ENCODE measurements at regions not wholly inside any gene's neighbourhood (a gene's known extent, or its start where the extent isn't known, plus 50 kb on each side); places are given as distances from the start of the nearest gene placed in this dataset.

DNA sequence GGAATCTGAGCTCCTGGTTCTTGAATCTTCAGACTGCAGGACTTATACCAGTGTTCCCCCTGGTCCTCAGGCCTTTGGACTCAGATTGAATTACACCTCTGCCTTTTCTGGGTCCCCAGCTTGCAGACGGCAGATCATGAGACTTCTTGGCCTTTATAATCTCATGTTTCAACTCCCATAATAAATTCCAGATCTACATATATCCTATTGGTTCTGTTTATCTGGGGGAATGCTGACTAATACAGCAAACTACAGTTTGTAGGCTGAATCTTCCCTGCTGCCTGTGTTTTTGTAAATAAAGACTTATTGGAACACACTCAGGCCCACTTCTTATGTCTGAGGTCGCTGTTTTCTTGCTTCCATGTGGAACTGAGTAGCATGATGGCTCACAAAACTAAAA, 184.7 kb downstream of the HDGFL1 start:
- H3K9me2 ChIP-seq (replicated peaks; ENCODE audit: insufficient read depth), result no peaks in the 10 kb centered on the region
- no peaks in the 10 kb centered on the region for H3K9me3 ChIP-seq (ENCODE audit: low read depth)
- no peak overlapping the region for H3K27ac ChIP-seq
- no peak for DNase-seq (ENCODE audit: low spot score)
- no peak overlapping the region for H2AFZ ChIP-seq
- TF ChIP-seq, protein P1, sequence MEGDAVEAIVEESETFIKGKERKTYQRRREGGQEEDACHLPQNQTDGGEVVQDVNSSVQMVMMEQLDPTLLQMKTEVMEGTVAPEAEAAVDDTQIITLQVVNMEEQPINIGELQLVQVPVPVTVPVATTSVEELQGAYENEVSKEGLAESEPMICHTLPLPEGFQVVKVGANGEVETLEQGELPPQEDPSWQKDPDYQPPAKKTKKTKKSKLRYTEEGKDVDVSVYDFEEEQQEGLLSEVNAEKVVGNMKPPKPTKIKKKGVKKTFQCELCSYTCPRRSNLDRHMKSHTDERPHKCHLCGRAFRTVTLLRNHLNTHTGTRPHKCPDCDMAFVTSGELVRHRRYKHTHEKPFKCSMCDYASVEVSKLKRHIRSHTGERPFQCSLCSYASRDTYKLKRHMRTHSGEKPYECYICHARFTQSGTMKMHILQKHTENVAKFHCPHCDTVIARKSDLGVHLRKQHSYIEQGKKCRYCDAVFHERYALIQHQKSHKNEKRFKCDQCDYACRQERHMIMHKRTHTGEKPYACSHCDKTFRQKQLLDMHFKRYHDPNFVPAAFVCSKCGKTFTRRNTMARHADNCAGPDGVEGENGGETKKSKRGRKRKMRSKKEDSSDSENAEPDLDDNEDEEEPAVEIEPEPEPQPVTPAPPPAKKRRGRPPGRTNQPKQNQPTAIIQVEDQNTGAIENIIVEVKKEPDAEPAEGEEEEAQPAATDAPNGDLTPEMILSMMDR (IDR thresholded peaks at IDR 0.05; ENCODE audit: poor library complexity), result no peak
- H3K36me3 ChIP-seq (replicated peaks; ENCODE audit: insufficient read depth, low read depth), result no peaks in the 10 kb centered on the region
- no peaks in the 10 kb centered on the region for H4K20me1 ChIP-seq (ENCODE audit: insufficient read depth, poor library complexity, severe bottlenecking)
- no peaks in the 10 kb centered on the region for H3K4me1 ChIP-seq (ENCODE audit: insufficient read depth)
- 28% methylated on average over 2 of the region's 2 CpGs for WGBS (ENCODE audit: low lambda C conversion rate, missing lambda C conversion rate)
- no peak overlapping the region for H3K4me2 ChIP-seq
- no peaks in the 10 kb centered on the region for H3K27me3 ChIP-seq
- no peaks in the 10 kb centered on the region for H3K79me2 ChIP-seq
- no peak overlapping the region for H3K4me3 ChIP-seq

- Histone ChIP-seq H3K9me3 (ENCODE audit: low read depth) (no peaks in the 10 kb centered on the region), H3K36me3 (replicated peaks; ENCODE audit: insufficient read depth, low read depth) (no peaks in the 10 kb centered on the region), H3K27me3 (no peaks in the 10 kb centered on the region), H2AFZ (no peak overlapping the region), H3K4me2 (no peak overlapping the region), H4K20me1 (ENCODE audit: insufficient read depth, poor library complexity, severe bottlenecking) (no peaks in the 10 kb centered on the region), H3K4me3 (no peak overlapping the region), H3K9me2 (replicated peaks; ENCODE audit: insufficient read depth) (no peaks in the 10 kb centered on the region), H3K27ac (no peak overlapping the region), H3K4me1 (ENCODE audit: insufficient read depth) (no peaks in the 10 kb centered on the region), H3K79me2 (no peaks in the 10 kb centered on the region)
- no peak for DNase-seq (ENCODE audit: low spot score)
- WGBS (ENCODE audit: low lambda C conversion rate, missing lambda C conversion rate), result 91% methylated on average over 4 of the region's 4 CpGs
- no peak for TF ChIP-seq EZH2phosphoT487 (IDR thresholded peaks at IDR 0.05; ENCODE audit: low read depth, severe bottlenecking, unreplicated experiment)
- TF ChIP-seq, protein P1 (IDR thresholded peaks at IDR 0.05; ENCODE audit: poor library complexity), result no peak
- TF ChIP-seq EZH2 (IDR thresholded peaks at IDR 0.05; ENCODE audit: borderline replicate concordance), result no peak
Measured at GRCh38 chr6:22755605-22756004, 186.2 kb downstream of the HDGFL1 start.

DNA sequence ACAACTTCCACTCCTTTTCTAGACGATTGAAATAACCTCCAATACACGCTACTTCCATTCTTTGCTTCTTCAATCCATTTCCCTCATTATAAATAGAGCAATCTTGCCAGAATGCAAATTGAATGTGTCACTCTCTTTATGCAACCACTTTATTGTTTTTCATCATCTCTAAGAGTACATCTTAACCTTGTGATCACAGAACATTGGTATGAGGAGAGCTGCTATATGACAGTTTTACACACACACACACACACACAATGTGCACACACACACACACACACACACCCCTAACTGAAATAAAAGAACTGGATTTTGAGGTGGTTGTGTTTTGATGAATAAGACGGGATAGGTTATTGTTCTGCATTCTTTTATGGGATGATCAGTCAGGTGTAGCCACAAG, 187.0 kb downstream of the HDGFL1 start:
- no peaks in the 10 kb centered on the region for H3K36me3 ChIP-seq (replicated peaks; ENCODE audit: insufficient read depth, low read depth)
- no peaks in the 10 kb centered on the region for H4K20me1 ChIP-seq (ENCODE audit: insufficient read depth, poor library complexity, severe bottlenecking)
- H2AFZ ChIP-seq, result no peak overlapping the region
- no peak overlapping the region for H3K4me3 ChIP-seq
- H3K27me3 ChIP-seq, result no peaks in the 10 kb centered on the region
- H3K9me2 ChIP-seq (replicated peaks; ENCODE audit: insufficient read depth), result no peaks in the 10 kb centered on the region
- TF ChIP-seq, protein P1 (IDR thresholded peaks at IDR 0.05; ENCODE audit: poor library complexity), result no peak
- TF ChIP-seq EZH2phosphoT487 (IDR thresholded peaks at IDR 0.05; ENCODE audit: low read depth, severe bottlenecking, unreplicated experiment), result no peak
- TF ChIP-seq EZH2 (IDR thresholded peaks at IDR 0.05; ENCODE audit: borderline replicate concordance), result no peak
- no peaks in the 10 kb centered on the region for H3K79me2 ChIP-seq
- H3K27ac ChIP-seq, result no peak overlapping the region
- H3K4me1 ChIP-seq (ENCODE audit: insufficient read depth), result no peaks in the 10 kb centered on the region
- 92% methylated on average over 3 of the region's 3 CpGs for WGBS (ENCODE audit: low lambda C conversion rate, missing lambda C conversion rate)
- DNase-seq (ENCODE audit: low spot score), result no peak
- H3K9me3 ChIP-seq (ENCODE audit: low read depth), result no peaks in the 10 kb centered on the region
- no peak overlapping the region for H3K4me2 ChIP-seq

GRCh38 chr6:22764496-22764895, 195.1 kb downstream of the HDGFL1 start:
- Histone ChIP-seq H2AFZ (no peak overlapping the region), H3K4me1 (ENCODE audit: insufficient read depth) (no peaks in the 10 kb centered on the region), H3K79me2 (no peaks in the 10 kb centered on the region), H4K20me1 (ENCODE audit: insufficient read depth, poor library complexity, severe bottlenecking) (no peaks in the 10 kb centered on the region), H3K4me3 (no peak overlapping the region), H3K36me3 (replicated peaks; ENCODE audit: insufficient read depth, low read depth) (no peaks in the 10 kb centered on the region), H3K9me3 (ENCODE audit: low read depth) (no peaks in the 10 kb centered on the region), H3K4me2 (no peak overlapping the region), H3K9me2 (replicated peaks; ENCODE audit: insufficient read depth) (no peaks in the 10 kb centered on the region), H3K27me3 (no peaks in the 10 kb centered on the region), H3K27ac (no peak overlapping the region)
- no peak for TF ChIP-seq EZH2phosphoT487 (IDR thresholded peaks at IDR 0.05; ENCODE audit: low read depth, severe bottlenecking, unreplicated experiment)
- no peak for DNase-seq (ENCODE audit: low spot score)
